ENCODE measurements at regions not wholly inside any gene's neighbourhood (a gene's known extent, or its start where the extent isn't known, plus 50 kb on each side); places are given as distances from the start of the nearest gene placed in this dataset.
A peak's percentile ranks its signal among the peaks of the same experiment; 100 is the strongest.

- ChIA-PET POLR2A (no interaction called here), CTCF (interaction anchor here (2.1 to 2.8 kb wide), 2 partner anchors 9 to 397 kb away, joined by 4 to 11 read pairs; no protein-coding TSS in a partner anchor)
- TF ChIP-seq ZNF239 (tag by site-specific recombination; IDR thresholded peaks at IDR 0.05): peak; percentile 90
- TF ChIP-seq IKZF3 (tag by site-specific recombination; IDR thresholded peaks at IDR 0.05): no peak
- TF ChIP-seq, protein P1, sequence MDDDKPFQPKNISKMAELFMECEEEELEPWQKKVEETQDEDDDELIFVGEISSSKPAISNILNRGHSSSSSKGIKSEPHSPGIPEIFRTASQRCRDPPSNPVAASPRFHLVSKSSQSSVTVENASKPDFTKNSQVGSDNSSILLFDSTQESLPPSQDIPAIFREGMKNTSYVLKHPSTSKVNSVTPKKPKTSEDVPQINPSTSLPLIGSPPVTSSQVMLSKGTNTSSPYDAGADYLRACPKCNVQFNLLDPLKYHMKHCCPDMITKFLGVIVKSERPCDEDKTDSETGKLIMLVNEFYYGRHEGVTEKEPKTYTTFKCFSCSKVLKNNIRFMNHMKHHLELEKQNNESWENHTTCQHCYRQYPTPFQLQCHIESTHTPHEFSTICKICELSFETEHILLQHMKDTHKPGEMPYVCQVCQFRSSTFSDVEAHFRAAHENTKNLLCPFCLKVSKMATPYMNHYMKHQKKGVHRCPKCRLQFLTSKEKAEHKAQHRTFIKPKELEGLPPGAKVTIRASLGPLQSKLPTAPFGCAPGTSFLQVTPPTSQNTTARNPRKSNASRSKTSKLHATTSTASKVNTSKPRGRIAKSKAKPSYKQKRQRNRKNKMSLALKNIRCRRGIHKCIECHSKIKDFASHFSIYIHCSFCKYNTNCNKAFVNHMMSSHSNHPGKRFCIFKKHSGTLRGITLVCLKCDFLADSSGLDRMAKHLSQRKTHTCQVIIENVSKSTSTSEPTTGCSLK (tag by site-specific recombination; IDR thresholded peaks at IDR 0.05): no peak
- TF ChIP-seq ZNF157 (tag by site-specific recombination; IDR thresholded peaks at IDR 0.05): no peak
- TF ChIP-seq ZNF274 (IDR thresholded peaks at IDR 0.05; ENCODE audit: low read length): no peak
- no peak for TF ChIP-seq ZNF274 (tag by site-specific recombination; IDR thresholded peaks at IDR 0.05; ENCODE audit: borderline replicate concordance)
- Histone ChIP-seq H3K4me1 (ENCODE audit: control insufficient read depth, insufficient read depth, low read length) (no peaks in the 10 kb centered on the region), H3K27ac (ENCODE audit: extremely low read depth, low read depth, low read length) (no peak overlapping the region), H3K9me3 (ENCODE audit: control insufficient read depth, insufficient read depth, low read depth, low read length) (no peaks in the 10 kb centered on the region), H3K36me3 (ENCODE audit: control insufficient read depth in 2 of 2, insufficient read depth in 1 of 2, low read length in 2 of 2) (peaks cover 0 to 6% of the 10 kb centered on the region in 2 experiments; a peak in 1 of 3 replicates), H3K4me3 (ENCODE audit: low read depth, low read length) (no peak overlapping the region)
Measured at GRCh38 chr12:111291357-111291756, 77.5 kb downstream of the PHETA1 start.

GRCh38 chr12:111288771-111289170 lies 80.1 kb downstream of the PHETA1 start:
- H3K36me3 ChIP-seq (ENCODE audit: control insufficient read depth in 2 of 2, insufficient read depth in 1 of 2, low read length in 2 of 2): peaks cover 0 to 6% of the 10 kb centered on the region in 2 experiments; a peak in 1 of 3 replicates
- no peak overlapping the region for H3K27ac ChIP-seq (ENCODE audit: extremely low read depth, low read depth, low read length)
- POLR2A ChIA-PET: no interaction called here
- CTCF ChIA-PET: interaction anchor here (1.7 kb wide), 1 partner anchor 11 kb away, joined by 9 read pairs; no protein-coding TSS in a partner anchor
- TF ChIP-seq, protein P2, sequence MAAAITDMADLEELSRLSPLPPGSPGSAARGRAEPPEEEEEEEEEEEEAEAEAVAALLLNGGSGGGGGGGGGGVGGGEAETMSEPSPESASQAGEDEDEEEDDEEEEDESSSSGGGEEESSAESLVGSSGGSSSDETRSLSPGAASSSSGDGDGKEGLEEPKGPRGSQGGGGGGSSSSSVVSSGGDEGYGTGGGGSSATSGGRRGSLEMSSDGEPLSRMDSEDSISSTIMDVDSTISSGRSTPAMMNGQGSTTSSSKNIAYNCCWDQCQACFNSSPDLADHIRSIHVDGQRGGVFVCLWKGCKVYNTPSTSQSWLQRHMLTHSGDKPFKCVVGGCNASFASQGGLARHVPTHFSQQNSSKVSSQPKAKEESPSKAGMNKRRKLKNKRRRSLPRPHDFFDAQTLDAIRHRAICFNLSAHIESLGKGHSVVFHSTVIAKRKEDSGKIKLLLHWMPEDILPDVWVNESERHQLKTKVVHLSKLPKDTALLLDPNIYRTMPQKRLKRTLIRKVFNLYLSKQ (tag by site-specific recombination; IDR thresholded peaks at IDR 0.05; ENCODE audit: borderline replicate concordance): no peak
- no peak for TF ChIP-seq ZNF768 (tag by site-specific recombination; IDR thresholded peaks at IDR 0.05)
- TF ChIP-seq ZBTB10 (tag by site-specific recombination; IDR thresholded peaks at IDR 0.05): no peak
- no peak for TF ChIP-seq ZFHX2 (tag by site-specific recombination; conservative IDR thresholded peaks at IDR 0.05)
- no peak for TF ChIP-seq ZNF629 (tag by site-specific recombination; IDR thresholded peaks at IDR 0.05)
- TF ChIP-seq ZNF157 (tag by site-specific recombination; IDR thresholded peaks at IDR 0.05): no peak
- no peak for TF ChIP-seq CTCF (tag by site-specific recombination; IDR thresholded peaks at IDR 0.05)
- TF ChIP-seq ZNF791 (tag by site-specific recombination; IDR thresholded peaks at IDR 0.05): no peak
- TF ChIP-seq ZNF114 (tag by site-specific recombination; IDR thresholded peaks at IDR 0.05): no peak
- TF ChIP-seq ZNF830 (tag by site-specific recombination; IDR thresholded peaks at IDR 0.05; ENCODE audit: low read depth): no peak
- TF ChIP-seq GLIS1 (tag by site-specific recombination; IDR thresholded peaks at IDR 0.05): no peak
- no peak for TF ChIP-seq ZNF121 (tag by site-specific recombination; IDR thresholded peaks at IDR 0.05)
- no peak for TF ChIP-seq ZNF596 (tag by site-specific recombination; IDR thresholded peaks at IDR 0.05)
- no peak for TF ChIP-seq ZNF544 (tag by site-specific recombination; IDR thresholded peaks at IDR 0.05)
- TF ChIP-seq ZNF677 (tag by site-specific recombination; IDR thresholded peaks at IDR 0.05): no peak
- TF ChIP-seq ZNF394 (tag by site-specific recombination; IDR thresholded peaks at IDR 0.05; ENCODE audit: borderline replicate concordance): no peak
- TF ChIP-seq ELK4 (IDR thresholded peaks at IDR 0.05; ENCODE audit: borderline replicate concordance, low read depth, low read length): no peak
- no peak overlapping the region for H3K4me3 ChIP-seq (ENCODE audit: low read depth, low read length)
- no peaks in the 10 kb centered on the region for H3K4me1 ChIP-seq (ENCODE audit: control insufficient read depth, insufficient read depth, low read length)
- H3K9me3 ChIP-seq (ENCODE audit: control insufficient read depth, insufficient read depth, low read depth, low read length): no peaks in the 10 kb centered on the region

All from HEK293 (cell line).